Adipocyte (in vitro differentiated cells): ENCODE measurements at regions not wholly inside any gene's neighbourhood (a gene's known extent, or its start where the extent isn't known, plus 50 kb on each side); places are given as distances from the start of the nearest gene placed in this dataset.
A peak's percentile ranks its signal among the peaks of the same experiment; 100 is the strongest.

Experiments used
- DNase-seq: peaks from one replicate; pipeline ENCODE4 v3.0.0-alpha.2; 2015; ENCODE audit warnings: low read depth
- H3K27me3 ChIP-seq: replicated peaks from 2 replicates; pipeline ENCODE4 v1.7.0; 2013; ENCODE audit warnings: mild to moderate bottlenecking, low read length, moderate library complexity; ENCODE audit not compliant: control insufficient read depth, insufficient read depth
- H3K36me3 ChIP-seq: 2 replicates; pipeline ENCODE4 v1.7.0; 2013; ENCODE audit warnings: low read length, mild to moderate bottlenecking, moderate library complexity; ENCODE audit not compliant: control insufficient read depth, insufficient read depth, severe bottlenecking
- H3K4me1 ChIP-seq: 2 replicates; pipeline ENCODE4 v1.7.0; 2013; ENCODE audit warnings: mild to moderate bottlenecking, low read length, moderate library complexity; ENCODE audit not compliant: control insufficient read depth, insufficient read depth
- H3K4me3 ChIP-seq: 2 replicates; pipeline ENCODE4 v1.7.0; 2013; ENCODE audit warnings: mild to moderate bottlenecking, low read length, moderate library complexity
- H3K9ac ChIP-seq: 2 replicates; pipeline ENCODE4 v1.7.0; 2013; ENCODE audit warnings: mild to moderate bottlenecking, low read length, moderate library complexity
- H3K9me3 ChIP-seq: 2 replicates; pipeline ENCODE4 v1.7.0; 2013; ENCODE audit warnings: mild to moderate bottlenecking, low read length, moderate library complexity; ENCODE audit not compliant: control insufficient read depth

DNA sequence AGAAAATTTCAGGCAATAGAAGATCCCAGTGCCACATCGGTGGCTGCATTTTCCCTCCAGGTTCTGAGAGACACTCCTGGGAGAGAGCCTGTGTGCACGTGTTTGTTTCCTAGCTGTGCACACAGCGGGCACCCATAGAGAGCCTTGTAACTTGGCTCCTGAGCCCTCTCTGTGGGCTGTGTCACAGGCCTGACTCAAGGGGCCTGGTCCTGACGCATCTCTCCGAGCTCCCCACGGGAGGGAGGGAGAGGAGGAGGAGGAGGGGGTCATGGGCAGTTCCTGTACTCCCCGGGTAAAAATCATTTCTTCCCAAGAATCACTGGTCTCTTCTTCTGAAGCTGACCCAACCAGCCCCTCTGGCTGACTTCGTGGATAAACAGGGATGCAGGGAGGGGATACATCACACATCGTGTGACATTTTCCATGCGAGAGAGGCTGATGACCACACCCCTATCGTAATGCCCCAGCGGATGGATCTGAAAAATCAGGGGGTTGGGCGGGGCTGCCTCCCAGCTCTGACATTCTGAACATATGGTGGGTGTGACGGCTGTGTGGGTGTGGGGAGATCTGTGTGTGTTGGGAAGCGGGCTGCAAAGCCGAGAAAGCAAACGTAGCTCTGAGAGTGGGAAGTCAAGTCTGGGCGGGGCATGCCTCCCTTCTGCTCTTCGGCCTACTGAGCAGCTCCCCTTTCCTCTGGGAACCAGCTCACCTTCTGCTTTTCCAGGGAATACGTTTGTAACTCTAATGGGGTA, 308.3 kb upstream of the HS6ST1 start:
- Histone ChIP-seq H3K36me3 (no peaks in the 10 kb centered on the region), H3K9ac (no peak overlapping the region)
- DNase-seq = no peak

DNA sequence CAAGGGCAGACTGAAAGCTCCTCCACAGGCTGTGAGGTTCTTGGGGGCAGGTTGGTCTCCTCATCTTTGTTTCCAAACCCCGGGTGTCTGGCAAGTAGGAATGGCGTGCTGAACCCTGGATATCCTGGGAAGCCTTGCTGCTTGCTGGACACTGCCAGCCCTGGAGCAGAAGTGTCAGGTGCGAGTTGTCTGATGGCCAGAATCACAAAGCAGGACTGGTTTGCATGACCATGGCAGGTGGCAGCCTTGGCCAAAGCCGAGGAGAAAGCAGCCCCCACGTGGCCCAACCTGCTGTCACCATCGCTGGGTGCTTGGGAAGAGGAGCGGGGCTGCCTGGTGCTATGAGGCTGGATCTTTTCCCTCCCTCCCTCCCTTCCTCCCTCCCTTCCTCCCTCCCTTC, 309.5 kb upstream of the HS6ST1 start:
- Histone ChIP-seq H3K4me1 (peaks cover 15% of the 10 kb centered on the region), H3K4me3 (no peak overlapping the region), H3K36me3 (no peaks in the 10 kb centered on the region), H3K9ac (no peak overlapping the region), H3K27me3 (peaks cover 4% of the 10 kb centered on the region), H3K9me3 (no peaks in the 10 kb centered on the region)
- no peak for DNase-seq

More for the DNA sequence above, 308.3 kb upstream of the HS6ST1 start:
- Histone ChIP-seq H3K27me3 (peaks cover 4% of the 10 kb centered on the region), H3K4me3 (no peak overlapping the region), H3K9me3 (no peaks in the 10 kb centered on the region), H3K4me1 (peaks cover 21% of the 10 kb centered on the region)

DNA sequence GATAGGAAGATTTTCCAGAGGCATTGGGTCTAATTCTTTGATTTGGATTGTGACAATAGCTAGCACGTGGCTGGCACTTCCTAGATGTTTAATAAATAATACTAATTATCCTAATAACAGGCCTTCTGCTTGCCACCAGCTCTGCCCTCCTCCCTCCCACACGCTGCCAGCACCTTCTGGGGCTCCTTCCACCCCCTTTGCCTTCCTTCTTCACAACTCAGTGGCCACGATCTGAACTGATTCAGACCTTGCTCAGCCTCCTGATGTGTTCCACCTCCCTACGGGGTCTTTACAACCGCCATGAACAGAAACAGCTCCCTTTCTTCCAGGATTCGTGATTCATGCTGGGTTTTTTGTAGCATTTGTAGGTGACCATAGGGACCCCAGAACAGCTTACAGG, 310.3 kb upstream of the HS6ST1 start:
- no peak overlapping the region for H3K4me3 ChIP-seq
- DNase-seq = no peak
- peaks cover 4% of the 10 kb centered on the region for H3K27me3 ChIP-seq
- H3K36me3 ChIP-seq = no peaks in the 10 kb centered on the region
- H3K4me1 ChIP-seq = peaks cover 8% of the 10 kb centered on the region
- H3K9me3 ChIP-seq = no peaks in the 10 kb centered on the region
- no peak overlapping the region for H3K9ac ChIP-seq

DNA sequence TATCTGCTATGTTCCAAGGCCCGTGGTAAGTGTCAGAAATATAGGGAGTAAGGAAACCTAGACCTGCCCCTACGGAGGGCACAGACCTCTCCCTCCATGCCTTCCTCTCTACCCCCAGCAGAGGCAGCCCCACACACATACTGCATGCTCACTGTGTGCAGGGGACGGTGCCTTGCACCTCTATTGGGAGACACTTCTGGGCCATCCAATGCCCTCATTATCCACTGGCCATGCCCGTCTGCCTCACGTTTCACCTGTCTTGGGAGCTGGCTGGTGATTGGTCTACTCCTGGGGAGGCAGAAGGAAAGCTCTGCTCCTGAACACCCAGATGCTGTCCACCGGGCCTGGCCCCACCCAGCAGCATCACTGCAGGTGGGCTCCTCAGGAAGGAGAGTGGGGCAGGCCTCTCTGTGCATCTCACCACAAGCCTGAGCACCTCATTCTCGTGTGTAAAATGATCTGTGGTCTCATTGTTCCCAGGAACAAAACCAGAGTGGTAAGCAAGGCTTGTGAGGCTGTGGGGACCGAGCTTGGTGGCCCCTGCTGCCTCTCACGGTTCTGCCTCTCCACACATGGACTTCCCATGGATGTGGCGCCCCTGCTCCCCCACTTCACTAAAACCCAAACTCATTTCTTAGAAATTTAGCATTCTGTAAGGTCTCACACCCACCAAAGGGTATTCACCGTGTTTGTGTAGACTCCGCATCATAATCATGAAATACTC, 312.5 kb upstream of the HS6ST1 start:
- Histone ChIP-seq H3K4me1 (no peaks in the 10 kb centered on the region), H3K9ac (no peak overlapping the region), H3K4me3 (no peak overlapping the region), H3K27me3 (peaks cover 4% of the 10 kb centered on the region), H3K36me3 (no peaks in the 10 kb centered on the region), H3K9me3 (no peaks in the 10 kb centered on the region)
- no peak for DNase-seq

DNA sequence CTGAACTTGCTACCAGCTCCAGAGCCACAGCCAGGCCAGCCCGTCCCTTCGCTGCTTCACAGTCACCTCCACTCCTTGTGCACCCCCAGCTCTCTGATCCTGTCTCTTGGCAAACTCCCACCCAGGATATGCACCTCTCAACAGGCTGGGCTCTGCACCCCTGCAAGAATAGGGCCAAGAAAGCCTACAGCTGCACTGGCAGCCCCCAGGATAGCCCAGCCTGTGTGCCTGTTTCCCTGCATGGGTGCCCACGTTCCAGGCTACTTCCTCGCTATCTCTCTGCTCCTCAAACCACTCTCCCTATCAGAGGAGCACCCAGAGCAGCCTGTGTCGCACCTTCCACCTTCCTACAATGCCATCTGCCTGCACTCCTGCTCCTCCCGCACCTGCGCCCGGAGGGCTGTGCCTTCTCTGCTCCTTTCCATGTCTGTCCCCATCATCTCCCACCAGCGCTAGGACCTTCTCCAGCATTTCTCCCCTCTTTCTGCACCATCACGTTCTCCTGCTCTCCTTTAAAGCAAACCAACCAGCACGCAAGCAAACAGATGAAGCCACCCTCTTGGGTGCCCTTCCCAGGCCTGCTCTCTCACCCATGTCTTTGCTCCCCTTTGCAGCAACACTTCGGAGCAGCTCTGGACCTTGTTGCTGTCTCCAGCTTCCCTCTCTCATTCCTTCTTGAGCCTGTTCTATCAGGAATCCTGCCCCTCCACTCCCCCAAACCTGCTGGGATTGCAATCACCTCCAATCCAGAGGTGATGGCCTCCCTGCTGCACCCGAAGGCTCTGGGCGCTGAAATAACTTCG, 313.2 kb upstream of the HS6ST1 start:
- Histone ChIP-seq H3K36me3 (no peaks in the 10 kb centered on the region), H3K4me1 (no peaks in the 10 kb centered on the region), H3K9ac (no peak overlapping the region), H3K27me3 (peaks cover 4% of the 10 kb centered on the region), H3K4me3 (no peak overlapping the region), H3K9me3 (no peaks in the 10 kb centered on the region)
- DNase-seq = no peak

DNA sequence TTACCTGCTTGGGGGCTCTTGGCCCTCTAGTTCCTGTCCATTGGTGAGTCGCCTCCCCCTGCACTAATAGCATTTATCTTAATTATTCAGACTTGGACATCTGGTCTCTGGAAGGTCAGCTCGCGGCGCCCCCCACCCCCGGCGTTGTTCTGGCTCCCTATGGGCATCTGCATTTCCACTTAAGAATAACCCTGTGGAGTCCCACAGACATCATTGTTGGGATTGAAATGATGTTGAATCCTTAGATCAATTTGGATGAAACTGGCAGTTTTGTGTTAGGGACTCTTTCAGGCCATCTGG, 313.8 kb upstream of the HS6ST1 start:
- Histone ChIP-seq H3K36me3 (no peaks in the 10 kb centered on the region), H3K27me3 (peaks cover 4% of the 10 kb centered on the region), H3K4me3 (no peak overlapping the region), H3K9ac (no peak overlapping the region), H3K4me1 (no peaks in the 10 kb centered on the region), H3K9me3 (no peaks in the 10 kb centered on the region)
- DNase-seq = no peak

DNA sequence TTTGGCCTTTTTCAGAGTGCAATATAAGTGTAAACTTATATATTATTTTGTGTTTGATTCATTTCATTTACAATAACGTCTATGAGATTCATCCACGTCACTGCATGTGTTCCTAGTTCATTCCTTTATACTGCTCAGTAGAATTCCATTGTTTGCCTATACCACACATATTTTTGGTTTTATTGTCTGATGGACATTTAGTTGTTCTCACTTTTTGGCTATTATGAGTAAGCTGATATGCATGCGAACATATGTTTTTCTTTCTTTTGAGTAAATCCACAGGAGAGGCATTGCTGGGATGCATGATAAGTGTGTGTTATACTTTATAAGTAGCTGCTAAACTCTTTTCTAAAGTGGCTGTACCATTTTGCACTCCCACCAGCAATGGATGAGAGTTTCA, 314.8 kb upstream of the HS6ST1 start:
- Histone ChIP-seq H3K4me1 (no peaks in the 10 kb centered on the region), H3K9ac (no peak overlapping the region)

DNA sequence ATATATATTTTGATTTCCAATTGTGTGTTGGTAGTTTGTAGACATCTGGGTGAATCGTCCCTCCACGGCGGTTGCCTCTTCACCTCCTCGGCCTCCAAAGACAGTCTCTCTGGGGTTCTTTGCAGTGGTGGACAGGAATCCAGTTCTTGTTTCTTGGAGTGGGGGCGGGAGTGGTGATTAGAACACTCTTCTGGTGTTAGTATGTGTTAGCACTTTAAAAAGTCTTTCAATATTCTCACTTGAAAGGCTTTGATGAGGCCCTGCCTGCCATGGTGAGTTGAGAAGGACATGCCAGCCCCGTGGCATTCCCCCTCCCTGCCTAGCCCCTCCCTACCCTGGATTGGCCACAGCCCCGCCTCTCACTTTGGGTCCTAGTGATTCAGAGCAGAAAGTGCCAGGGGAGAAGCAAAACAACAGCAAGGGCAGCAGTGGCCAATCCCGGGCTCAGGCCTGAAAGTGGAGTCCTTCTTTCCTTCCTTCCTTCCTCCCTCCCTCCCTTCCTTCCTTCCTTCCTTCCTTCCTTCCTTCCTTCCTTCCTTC, 316.8 kb upstream of the HS6ST1 start:
- Histone ChIP-seq H3K9ac (no peak overlapping the region), H3K36me3 (no peaks in the 10 kb centered on the region), H3K9me3 (no peaks in the 10 kb centered on the region), H3K4me1 (peaks cover 9% of the 10 kb centered on the region), H3K27me3 (no peaks in the 10 kb centered on the region), H3K4me3 (no peak overlapping the region)
- DNase-seq = peak; percentile 19

More for the DNA sequence above, 314.8 kb upstream of the HS6ST1 start:
- peaks cover 4% of the 10 kb centered on the region for H3K27me3 ChIP-seq
- H3K9me3 ChIP-seq = no peaks in the 10 kb centered on the region
- H3K4me3 ChIP-seq = no peak overlapping the region
- DNase-seq = peak; percentile 76
- H3K36me3 ChIP-seq = no peaks in the 10 kb centered on the region

DNA sequence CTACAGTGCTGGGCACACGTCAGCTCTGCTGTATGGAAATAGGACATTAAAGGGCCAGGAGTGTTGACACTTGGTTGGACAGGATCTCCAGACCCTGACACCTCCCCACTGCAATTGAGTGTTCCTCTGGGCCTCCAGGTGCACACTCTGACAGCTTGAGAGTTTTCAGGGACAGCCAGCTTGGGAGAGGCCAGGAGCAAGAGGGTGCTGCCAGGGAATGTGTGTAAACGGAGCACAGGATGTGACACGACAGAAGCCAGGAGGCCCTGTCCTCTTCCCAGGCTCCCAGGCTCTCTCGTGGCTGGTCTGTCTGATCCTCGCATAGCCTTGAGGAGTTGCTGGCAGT, 318.1 kb upstream of the HS6ST1 start:
- Histone ChIP-seq H3K36me3 (no peaks in the 10 kb centered on the region), H3K27me3 (no peaks in the 10 kb centered on the region), H3K9ac (no peak overlapping the region), H3K4me3 (no peak overlapping the region), H3K4me1 (peaks cover 9% of the 10 kb centered on the region), H3K9me3 (no peaks in the 10 kb centered on the region)
- DNase-seq = no peak

DNA sequence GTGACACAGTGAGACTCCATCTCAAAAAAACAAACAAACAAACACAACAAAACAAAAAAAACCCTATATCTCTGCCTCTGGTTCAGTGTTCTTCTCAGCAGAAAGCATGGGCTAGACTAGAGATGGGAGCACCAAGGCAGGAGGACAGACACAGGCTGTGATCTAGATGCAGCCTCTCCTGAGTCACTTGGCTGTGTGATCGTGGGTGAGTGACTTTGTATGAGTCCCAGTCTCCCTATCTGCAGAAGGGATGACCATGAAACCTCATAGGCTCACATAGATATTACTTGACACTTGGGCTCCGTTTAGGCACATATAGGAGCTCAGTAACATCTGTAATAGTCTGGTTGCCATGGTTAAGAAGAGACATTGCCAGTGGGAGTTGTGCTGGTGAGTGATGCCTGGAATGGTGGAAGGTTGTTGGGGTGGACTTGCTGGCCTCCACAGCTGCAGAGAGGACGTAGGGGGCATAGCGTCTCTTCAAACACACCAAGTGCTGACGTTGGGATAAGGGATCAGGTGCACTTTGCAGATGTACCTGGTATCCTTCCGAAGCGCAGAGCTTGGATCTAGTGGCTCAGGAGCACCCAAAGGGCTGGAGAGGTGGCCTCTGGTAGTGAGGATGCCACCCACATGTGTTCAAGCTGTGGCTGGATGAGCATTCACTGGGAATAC, 318.9 kb upstream of the HS6ST1 start:
- no peak for DNase-seq
- Histone ChIP-seq H3K9me3 (no peaks in the 10 kb centered on the region), H3K36me3 (no peaks in the 10 kb centered on the region), H3K4me1 (peaks cover 9% of the 10 kb centered on the region), H3K27me3 (no peaks in the 10 kb centered on the region), H3K4me3 (no peak overlapping the region), H3K9ac (no peak overlapping the region)
